ENCODE measurements at regions not wholly inside any gene's neighbourhood (a gene's known extent, or its start where the extent isn't known, plus 50 kb on each side); places are given as distances from the start of the nearest gene placed in this dataset.

DNA sequence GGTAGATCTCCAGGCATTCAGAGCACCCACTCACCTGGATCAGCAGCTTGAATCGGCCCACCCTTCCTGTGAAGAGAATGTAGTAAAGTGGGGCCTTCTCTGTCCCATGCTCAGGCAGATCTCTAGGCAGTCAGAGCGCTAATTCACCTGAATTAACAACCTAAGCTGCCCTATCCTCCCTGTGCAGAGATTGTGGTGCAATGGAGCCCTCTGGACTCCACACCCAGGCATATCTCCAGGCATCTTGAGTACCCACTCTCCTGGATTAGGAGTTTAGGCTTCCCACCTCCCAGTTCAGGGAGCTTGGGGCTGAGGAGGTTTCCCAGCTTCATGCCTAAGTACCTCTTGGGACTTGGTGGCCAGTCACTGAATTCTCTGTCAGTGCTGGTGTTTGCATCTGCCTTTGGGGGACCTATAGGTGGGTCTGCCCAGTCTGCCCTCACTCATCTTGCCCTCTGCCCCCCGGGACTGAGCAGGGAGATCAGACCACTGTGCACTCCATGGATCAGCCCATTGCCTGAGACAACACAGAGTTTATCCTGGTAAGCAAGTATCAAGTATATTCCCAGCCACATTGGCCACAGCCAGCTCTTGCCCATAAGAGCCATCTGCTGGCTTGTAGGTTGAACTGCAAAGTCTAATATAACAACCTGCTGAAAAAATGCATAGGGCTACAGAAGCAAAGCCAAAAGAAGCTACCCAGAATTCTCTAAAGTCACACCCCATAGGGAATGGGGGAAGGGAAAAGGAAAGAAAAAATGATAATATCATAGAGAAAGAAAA lies 372.9 kb downstream of the KLHL13 start:
- TF ChIP-seq, protein P1, sequence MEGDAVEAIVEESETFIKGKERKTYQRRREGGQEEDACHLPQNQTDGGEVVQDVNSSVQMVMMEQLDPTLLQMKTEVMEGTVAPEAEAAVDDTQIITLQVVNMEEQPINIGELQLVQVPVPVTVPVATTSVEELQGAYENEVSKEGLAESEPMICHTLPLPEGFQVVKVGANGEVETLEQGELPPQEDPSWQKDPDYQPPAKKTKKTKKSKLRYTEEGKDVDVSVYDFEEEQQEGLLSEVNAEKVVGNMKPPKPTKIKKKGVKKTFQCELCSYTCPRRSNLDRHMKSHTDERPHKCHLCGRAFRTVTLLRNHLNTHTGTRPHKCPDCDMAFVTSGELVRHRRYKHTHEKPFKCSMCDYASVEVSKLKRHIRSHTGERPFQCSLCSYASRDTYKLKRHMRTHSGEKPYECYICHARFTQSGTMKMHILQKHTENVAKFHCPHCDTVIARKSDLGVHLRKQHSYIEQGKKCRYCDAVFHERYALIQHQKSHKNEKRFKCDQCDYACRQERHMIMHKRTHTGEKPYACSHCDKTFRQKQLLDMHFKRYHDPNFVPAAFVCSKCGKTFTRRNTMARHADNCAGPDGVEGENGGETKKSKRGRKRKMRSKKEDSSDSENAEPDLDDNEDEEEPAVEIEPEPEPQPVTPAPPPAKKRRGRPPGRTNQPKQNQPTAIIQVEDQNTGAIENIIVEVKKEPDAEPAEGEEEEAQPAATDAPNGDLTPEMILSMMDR (IDR thresholded peaks at IDR 0.05) = no peak
- TF ChIP-seq EP300 (IDR thresholded peaks at IDR 0.05) (no peak), POLR2A (IDR thresholded peaks at IDR 0.05) (no peak)

All from ovary (tissue), 3 donors.